Activated CD8-positive, alpha-beta T cell treated with anti-CD3 and anti-CD28 coated beads for 36 hours (primary cell): ENCODE measurements at regions not wholly inside any gene's neighbourhood (a gene's known extent, or its start where the extent isn't known, plus 50 kb on each side); places are given as distances from the start of the nearest gene placed in this dataset.

ENCODE experiments used
- ATAC-seq: fragments of 200-7000 bp; cut with Tn5 transposase; one replicate; pipeline ENCODE4 v1.10.0; 2021; ENCODE audit warnings: mild to moderate bottlenecking, moderate library complexity
- CTCF ChIA-PET: fragments of 350-600 bp; sonication (Branson Sonifier 250); formaldehyde crosslinking; loops from one replicate; lab custom pipeline; 2021; ENCODE audit warnings: antibody characterized with exemption; lab: Charles Lee
- POLR2A ChIA-PET: fragments of 350-600 bp; sonication (Branson Sonifier 250); formaldehyde crosslinking; loops from one replicate; lab custom pipeline; 2021; ENCODE audit warnings: antibody characterized with exemption; lab: Charles Lee
- DNase-seq: peaks from one replicate; pipeline ENCODE4 v3.0.0-alpha.2; 2020
- H3K27ac Mint-ChIP-seq: one replicate; pipeline ENCODE4 v1.8.0; 2021; ENCODE audit warnings: mild to moderate bottlenecking, mixed read lengths
- H3K27me3 Mint-ChIP-seq: one replicate; pipeline ENCODE4 v1.8.0; 2021; ENCODE audit warnings: mixed read lengths
- H3K36me3 Mint-ChIP-seq: one replicate; pipeline ENCODE4 v1.8.0; 2021; ENCODE audit warnings: low read depth, mixed read lengths
- H3K4me1 Mint-ChIP-seq: one replicate; pipeline ENCODE4 v1.8.0; 2021; ENCODE audit warnings: low read depth, mixed read lengths
- H3K4me3 Mint-ChIP-seq: one replicate; pipeline ENCODE4 v1.8.0; 2021; ENCODE audit warnings: mild to moderate bottlenecking, moderate library complexity, mixed read lengths
- H3K9me3 Mint-ChIP-seq: one replicate; pipeline ENCODE4 v1.8.0; 2021; ENCODE audit warnings: mixed read lengths
- intact Hi-C: fragments of 100-400 bp; cut with micrococcal nuclease; formaldehyde crosslinking; loops from one replicate; pipeline ENCODE4 v1.10.0; 2022
- TF ChIP-seq, protein P1 (sequence below): fragments of 200-600 bp; IDR thresholded peaks from one replicate; pipeline ENCODE4 v1.8.0; 2022; ENCODE audit warnings: antibody characterized with exemption, mild to moderate bottlenecking

GRCh38 chr13:38024431-38024830 is 154.9 kb upstream of the TRPC4 start:
- DNase-seq (no peak), ATAC-seq (no peak)
- POLR2A ChIA-PET = no interaction called here
- no peak overlapping the region for H3K27ac Mint-ChIP-seq
- no peak overlapping the region for H3K4me3 Mint-ChIP-seq
- H3K4me1 Mint-ChIP-seq = no peaks in the 10 kb centered on the region
- intact Hi-C loops = no loop called here
- H3K9me3 Mint-ChIP-seq = peaks cover 18% of the 10 kb centered on the region
- H3K27me3 Mint-ChIP-seq = no peaks in the 10 kb centered on the region
- TF ChIP-seq, protein P1, sequence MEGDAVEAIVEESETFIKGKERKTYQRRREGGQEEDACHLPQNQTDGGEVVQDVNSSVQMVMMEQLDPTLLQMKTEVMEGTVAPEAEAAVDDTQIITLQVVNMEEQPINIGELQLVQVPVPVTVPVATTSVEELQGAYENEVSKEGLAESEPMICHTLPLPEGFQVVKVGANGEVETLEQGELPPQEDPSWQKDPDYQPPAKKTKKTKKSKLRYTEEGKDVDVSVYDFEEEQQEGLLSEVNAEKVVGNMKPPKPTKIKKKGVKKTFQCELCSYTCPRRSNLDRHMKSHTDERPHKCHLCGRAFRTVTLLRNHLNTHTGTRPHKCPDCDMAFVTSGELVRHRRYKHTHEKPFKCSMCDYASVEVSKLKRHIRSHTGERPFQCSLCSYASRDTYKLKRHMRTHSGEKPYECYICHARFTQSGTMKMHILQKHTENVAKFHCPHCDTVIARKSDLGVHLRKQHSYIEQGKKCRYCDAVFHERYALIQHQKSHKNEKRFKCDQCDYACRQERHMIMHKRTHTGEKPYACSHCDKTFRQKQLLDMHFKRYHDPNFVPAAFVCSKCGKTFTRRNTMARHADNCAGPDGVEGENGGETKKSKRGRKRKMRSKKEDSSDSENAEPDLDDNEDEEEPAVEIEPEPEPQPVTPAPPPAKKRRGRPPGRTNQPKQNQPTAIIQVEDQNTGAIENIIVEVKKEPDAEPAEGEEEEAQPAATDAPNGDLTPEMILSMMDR = no peak
- H3K36me3 Mint-ChIP-seq = no peaks in the 10 kb centered on the region
- CTCF ChIA-PET = no interaction called here

DNA sequence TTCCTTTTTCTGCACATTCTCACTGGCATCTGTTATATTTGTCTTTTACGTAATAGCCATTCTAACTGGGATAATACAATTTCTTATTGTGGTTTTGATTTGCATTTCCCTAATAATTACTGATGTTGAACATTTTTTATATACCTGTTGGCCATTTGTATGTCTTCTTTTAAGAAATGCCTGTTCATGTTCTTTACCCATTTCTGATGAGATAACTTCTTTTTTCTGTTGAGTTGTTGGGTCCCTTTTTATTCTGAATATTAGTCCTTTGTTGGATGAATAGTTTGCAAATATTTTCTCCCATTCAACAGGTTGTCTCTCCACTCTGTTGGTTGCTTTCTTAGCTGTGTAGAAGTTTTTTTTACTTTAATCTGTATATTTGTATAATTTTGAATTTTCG is 147.7 kb upstream of the TRPC4 start:
- no peak for DNase-seq
- TF ChIP-seq, protein P1 = no peak
- POLR2A ChIA-PET = no interaction called here
- intact Hi-C loops = no loop called here
- Mint-ChIP-seq H3K27me3 (no peaks in the 10 kb centered on the region), H3K9me3 (peaks cover 38% of the 10 kb centered on the region), H3K36me3 (no peaks in the 10 kb centered on the region), H3K4me1 (no peaks in the 10 kb centered on the region), H3K27ac (no peak overlapping the region), H3K4me3 (no peak overlapping the region)
- no peak for ATAC-seq
- CTCF ChIA-PET = no interaction called here

DNA sequence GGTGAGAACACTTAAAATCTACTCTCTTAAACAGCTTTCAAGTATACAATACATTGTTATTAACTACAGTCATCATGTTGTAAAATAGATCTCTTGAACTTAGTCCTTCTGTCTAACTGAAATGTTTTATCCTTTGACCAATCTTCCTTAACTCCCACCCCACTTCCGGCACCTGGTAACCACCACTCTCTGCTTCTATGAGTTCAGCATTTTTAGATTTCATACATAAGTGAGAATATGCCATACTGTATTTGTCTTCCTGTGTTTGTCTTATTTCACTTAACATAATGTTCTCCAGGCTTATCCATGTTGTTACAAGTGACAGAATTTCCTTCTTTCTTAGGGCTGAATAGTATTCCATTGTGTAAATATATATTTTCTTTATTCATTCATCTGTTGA is 144.1 kb upstream of the TRPC4 start:
- no peaks in the 10 kb centered on the region for H3K27me3 Mint-ChIP-seq
- H3K4me1 Mint-ChIP-seq = no peaks in the 10 kb centered on the region
- intact Hi-C loops = no loop called here
- no peaks in the 10 kb centered on the region for H3K36me3 Mint-ChIP-seq
- H3K9me3 Mint-ChIP-seq = peaks cover 18% of the 10 kb centered on the region
- DNase-seq (no peak), ATAC-seq (no peak)
- H3K4me3 Mint-ChIP-seq = no peak overlapping the region
- ChIA-PET POLR2A (no interaction called here), CTCF (no interaction called here)
- no peak overlapping the region for H3K27ac Mint-ChIP-seq
- TF ChIP-seq, protein P1 = no peak

DNA sequence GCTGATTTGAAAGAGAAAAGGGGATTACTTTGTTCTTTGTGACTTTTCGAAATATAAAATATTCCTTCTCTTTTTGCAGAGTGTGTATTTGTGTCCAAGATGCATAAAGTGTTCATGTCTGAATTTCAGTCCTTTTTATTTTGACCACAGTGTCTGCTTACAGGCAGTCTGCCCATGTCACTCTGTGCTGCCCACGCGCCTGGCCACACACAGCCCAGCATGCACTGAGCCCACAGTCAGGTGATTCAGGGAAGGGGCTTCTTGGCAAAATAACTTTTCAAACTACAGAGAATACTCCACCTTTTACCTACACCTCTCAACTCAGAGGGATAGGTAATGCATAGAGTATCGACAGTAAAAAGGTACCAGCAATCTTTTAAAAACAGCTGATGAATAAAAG is 142.5 kb upstream of the TRPC4 start:
- DNase-seq (no peak), ATAC-seq (no peak)
- H3K27me3 Mint-ChIP-seq = no peaks in the 10 kb centered on the region
- CTCF ChIA-PET = no interaction called here
- no peaks in the 10 kb centered on the region for H3K36me3 Mint-ChIP-seq
- intact Hi-C loops = no loop called here
- H3K9me3 Mint-ChIP-seq = peaks cover 7% of the 10 kb centered on the region
- no peak overlapping the region for H3K27ac Mint-ChIP-seq
- no peak overlapping the region for H3K4me3 Mint-ChIP-seq
- H3K4me1 Mint-ChIP-seq = no peaks in the 10 kb centered on the region
- POLR2A ChIA-PET = no interaction called here
- TF ChIP-seq, protein P1 = no peak

DNA sequence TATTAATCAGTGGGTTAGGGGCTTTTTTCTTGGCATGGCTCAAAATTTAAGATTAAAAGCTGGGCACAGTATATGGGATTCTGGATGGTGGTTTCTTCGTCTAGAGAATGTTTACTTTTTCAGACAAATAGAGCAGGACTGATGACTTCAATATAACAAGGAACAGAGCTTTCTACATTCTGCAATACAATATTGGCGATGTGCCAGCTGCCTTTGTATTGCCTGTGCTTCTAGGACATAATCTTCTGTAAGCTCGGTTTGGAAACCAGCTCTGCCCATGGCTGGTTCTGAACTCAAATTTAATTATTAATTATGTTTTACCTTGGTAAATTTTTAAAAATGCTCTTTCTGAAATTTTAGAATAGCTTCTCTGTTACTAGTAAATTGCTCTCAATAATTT is 139.1 kb upstream of the TRPC4 start:
- Mint-ChIP-seq H3K9me3 (peaks cover 2% of the 10 kb centered on the region), H3K36me3 (no peaks in the 10 kb centered on the region), H3K4me3 (no peak overlapping the region), H3K4me1 (no peaks in the 10 kb centered on the region), H3K27ac (no peak overlapping the region), H3K27me3 (no peaks in the 10 kb centered on the region)
- ChIA-PET POLR2A (no interaction called here), CTCF (no interaction called here)
- TF ChIP-seq, protein P1 = no peak
- no peak for ATAC-seq
- intact Hi-C loops = no loop called here
- DNase-seq = no peak
